Bronchial epithelial cell (primary cell): ENCODE measurements at regions not wholly inside any gene's neighbourhood (a gene's known extent, or its start where the extent isn't known, plus 50 kb on each side); places are given as distances from the start of the nearest gene placed in this dataset.

ENCODE experiments used
- DNase-seq: peaks from one replicate; pipeline ENCODE4 v3.0.0-alpha.2; 2010; ENCODE audit warnings: low read depth
- FAIRE-seq: peaks from 2 replicates; lab custom pipeline; 2011; peaks lifted over from hg19 to GRCh38; lab: Jason Lieb, UNC
- H3K27me3 ChIP-seq: 2 replicates; pipeline ENCODE4 v1.5.1; 2011; ENCODE audit warnings: low read length; ENCODE audit not compliant: control insufficient read depth, insufficient read depth
- H3K36me3 ChIP-seq: 2 replicates; pipeline ENCODE4 v1.5.1; 2011; ENCODE audit warnings: low read length; ENCODE audit not compliant: control insufficient read depth, insufficient read depth
- H3K4me3 ChIP-seq: 2 replicates; pipeline ENCODE4 v1.5.1; 2011; ENCODE audit warnings: mild to moderate bottlenecking, low read depth, low read length, control low read depth
- CTCF ChIP-seq: IDR thresholded peaks from 2 replicates; pipeline ENCODE4 v1.5.1; 2011; ENCODE audit warnings: mild to moderate bottlenecking, moderate library complexity, low read length, control low read depth, inconsistent platforms; ENCODE audit not compliant: insufficient read depth, severe bottlenecking

GRCh38 chr13:109577191-109577700 is 209.1 kb downstream of the IRS2 start:
- no peaks in the 10 kb centered on the region for H3K27me3 ChIP-seq
- H3K36me3 ChIP-seq: no peaks in the 10 kb centered on the region
- DNase-seq: no peak
- no peak overlapping the region for H3K4me3 ChIP-seq
- no peak for FAIRE-seq
- TF ChIP-seq CTCF: no peak

- FAIRE-seq (no peak), DNase-seq (peak; percentile 23)
- Histone ChIP-seq H3K36me3 (no peaks in the 10 kb centered on the region), H3K4me3 (no peak overlapping the region), H3K27me3 (no peaks in the 10 kb centered on the region)
- no peak for TF ChIP-seq CTCF
Observed at GRCh38 chr13:109576331-109576813, 210.0 kb downstream of the IRS2 start.

GRCh38 chr13:109575821-109576220 is 210.6 kb downstream of the IRS2 start:
- no peak for TF ChIP-seq CTCF
- no peaks in the 10 kb centered on the region for H3K36me3 ChIP-seq
- H3K27me3 ChIP-seq: no peaks in the 10 kb centered on the region
- H3K4me3 ChIP-seq: no peak overlapping the region
- FAIRE-seq (no peak), DNase-seq (no peak)

GRCh38 chr13:109572389-109572788 is 214.0 kb downstream of the IRS2 start:
- no peak for FAIRE-seq
- H3K4me3 ChIP-seq: no peak overlapping the region
- TF ChIP-seq CTCF: no peak
- no peak for DNase-seq
- no peaks in the 10 kb centered on the region for H3K36me3 ChIP-seq
- H3K27me3 ChIP-seq: no peaks in the 10 kb centered on the region

DNA sequence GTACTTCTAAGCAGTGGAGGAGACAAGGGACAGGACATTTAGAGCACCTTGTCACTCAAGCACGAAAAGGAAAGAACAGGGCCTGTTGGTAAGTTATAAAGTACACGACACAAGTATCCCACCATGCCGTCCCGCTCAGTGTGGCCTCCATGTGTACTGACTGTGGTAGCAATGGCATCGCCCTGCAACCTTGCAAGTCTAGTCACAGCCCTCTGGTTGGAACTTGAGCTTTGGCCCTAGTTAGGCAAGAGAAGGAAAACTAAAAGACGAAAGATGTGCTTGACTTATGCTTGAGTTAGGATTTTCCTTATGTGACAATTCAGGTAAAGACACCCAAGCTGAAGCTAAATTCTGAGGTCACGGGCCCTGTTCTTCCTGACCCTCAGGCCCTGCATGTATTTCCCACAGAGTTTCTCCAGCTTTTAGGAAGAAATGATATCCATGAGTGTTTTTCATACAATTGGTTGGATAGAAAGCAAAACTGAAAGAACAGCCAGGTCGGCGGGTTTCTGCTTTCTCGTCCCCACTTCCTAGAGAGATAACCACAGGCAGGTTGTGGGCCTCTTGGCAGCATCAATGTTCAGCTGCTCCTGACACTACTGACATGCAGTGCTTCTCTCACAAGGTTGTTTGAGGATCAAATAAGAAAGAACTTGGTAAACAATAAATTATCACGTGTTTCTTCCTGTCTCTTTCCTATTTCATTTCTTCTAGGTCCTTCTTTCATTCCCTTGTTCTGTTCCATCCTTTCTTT is 216.2 kb downstream of the IRS2 start:
- DNase-seq: no peak
- TF ChIP-seq CTCF: no peak

More for the DNA sequence above, 216.2 kb downstream of the IRS2 start:
- Histone ChIP-seq H3K36me3 (no peaks in the 10 kb centered on the region), H3K27me3 (no peaks in the 10 kb centered on the region), H3K4me3 (no peak overlapping the region)
- FAIRE-seq: peak; percentile 66
